Esophagus muscularis mucosa (tissue), 4 donors: ENCODE measurements at regions not wholly inside any gene's neighbourhood (a gene's known extent, or its start where the extent isn't known, plus 50 kb on each side); places are given as distances from the start of the nearest gene placed in this dataset.
A peak's percentile ranks its signal among the peaks of the same experiment; 100 is the strongest.

Experiments
- DNase-seq: peaks from one replicate; pipeline ENCODE4 v3.0.0-alpha.2; 2017; ENCODE audit errors: extremely low spot score
- H3K27ac ChIP-seq, 4 donors: fragments of 200-600 bp; sonication (generic); replicated peaks in 1 of 4; 1 replicate in 3 of 4; 2 replicates in 1 of 4; pipeline ENCODE4 v1.5.1; 2016 to 2019; ENCODE audit warnings: mild to moderate bottlenecking in 1 of 4
- H3K27me3 ChIP-seq, 4 donors: fragments of 200-600 bp; sonication (generic); one replicate each; pipeline versions ENCODE4 v1.5.1 to v1.6.0; 2016 to 2019
- H3K36me3 ChIP-seq, 4 donors: fragments of 200-600 bp; sonication (generic); one replicate each; pipeline ENCODE4 v1.5.1; 2016 to 2019
- H3K4me1 ChIP-seq, 4 donors: fragments of 200-600 bp; sonication (generic); one replicate each; pipeline ENCODE4 v1.5.1; 2016 to 2019
- H3K4me3 ChIP-seq, 4 donors: fragments of 200-600 bp; sonication (generic); 1 replicate in 2 of 4; 2 replicates in 2 of 4; pipeline ENCODE4 v1.5.1; 2016 to 2019; ENCODE audit warnings: mild to moderate bottlenecking in 4 of 4, moderate library complexity in 1 of 4
- H3K9me3 ChIP-seq, 4 donors: fragments of 200-600 bp; sonication (generic); 1 replicate in 3 of 4; 2 replicates in 1 of 4; pipeline ENCODE4 v1.5.1; 2016 to 2019
- CTCF ChIP-seq, 3 experiments: fragments of 200-600 bp in 2 of 3; fragments of 450-650 bp in 1 of 3; sonication (generic) in 2 of 3; IDR thresholded peaks; one replicate each; pipeline ENCODE4 v1.5.1; 2017 to 2019; ENCODE audit warnings: antibody characterized with exemption in 3 of 3, mild to moderate bottlenecking in 2 of 3, moderate library complexity in 1 of 3
- EP300 ChIP-seq: sonication (generic); formaldehyde crosslinking; IDR thresholded peaks from one replicate; pipeline ENCODE4 v1.6.1; 2017; ENCODE audit warnings: antibody characterized with exemption
- POLR2A ChIP-seq: fragments of 450-650 bp; IDR thresholded peaks from one replicate; pipeline ENCODE4 v1.6.1; 2017; ENCODE audit warnings: antibody characterized with exemption, moderate library complexity, mild to moderate bottlenecking, low read depth
- POLR2AphosphoS5 ChIP-seq, 2 donors: sonication (generic); formaldehyde crosslinking; IDR thresholded peaks; one replicate each; pipeline ENCODE4 v1.6.1; 2017; ENCODE audit warnings: antibody characterized with exemption in 2 of 2
- WGBS: methylation state at CpG from one replicate; pipeline ENCODE4 v1.1.5; 2018; 5-methylcytosine and 5-hydroxymethylcytosine counted together
- intact Hi-C: fragments of 100-400 bp; cut with DNase I; formaldehyde crosslinking; loops from one replicate; pipeline ENCODE4 v1.15.1; 2023

DNA sequence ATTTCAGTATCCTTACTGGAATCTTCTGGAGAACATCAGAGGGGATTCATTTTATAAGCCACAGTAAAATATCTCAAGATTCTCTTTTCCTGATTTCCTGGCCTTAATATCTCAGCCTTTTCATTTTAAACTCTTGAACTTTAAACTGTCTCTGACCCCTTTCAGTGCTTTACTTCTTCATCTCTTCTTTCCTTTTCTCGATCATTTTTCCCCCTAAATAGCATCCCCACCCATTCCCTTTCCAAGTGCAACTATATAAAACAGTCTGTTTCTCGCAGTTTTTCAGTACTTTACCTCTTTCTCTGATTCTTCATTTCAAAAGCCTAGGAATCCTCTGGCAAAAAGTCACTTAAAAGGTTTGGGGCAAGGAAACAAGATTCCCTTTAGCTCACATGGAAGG lies 80.5 kb downstream of the PALM2AKAP2 start:
- Histone ChIP-seq H3K27ac (no peak overlapping the region), H3K4me3 (no peak overlapping the region), H3K4me1 (peaks cover 8 to 23% (median 13%) of the 10 kb centered on the region in 4 donors), H3K9me3 (no peaks in the 10 kb centered on the region), H3K27me3 (peaks cover 0 to 3% (median 0%) of the 10 kb centered on the region in 4 donors), H3K36me3 (no peaks in the 10 kb centered on the region)
- no peak for DNase-seq
- intact Hi-C loops, result no loop called here
- no peak for TF ChIP-seq EP300
- no peak for TF ChIP-seq CTCF (IDR thresholded peaks at IDR 0.05)
- TF ChIP-seq POLR2A, result no peak
- TF ChIP-seq POLR2AphosphoS5 (IDR thresholded peaks at IDR 0.05), result no peak
- WGBS, result 64% methylated on average over 2 of the region's 2 CpGs

DNA sequence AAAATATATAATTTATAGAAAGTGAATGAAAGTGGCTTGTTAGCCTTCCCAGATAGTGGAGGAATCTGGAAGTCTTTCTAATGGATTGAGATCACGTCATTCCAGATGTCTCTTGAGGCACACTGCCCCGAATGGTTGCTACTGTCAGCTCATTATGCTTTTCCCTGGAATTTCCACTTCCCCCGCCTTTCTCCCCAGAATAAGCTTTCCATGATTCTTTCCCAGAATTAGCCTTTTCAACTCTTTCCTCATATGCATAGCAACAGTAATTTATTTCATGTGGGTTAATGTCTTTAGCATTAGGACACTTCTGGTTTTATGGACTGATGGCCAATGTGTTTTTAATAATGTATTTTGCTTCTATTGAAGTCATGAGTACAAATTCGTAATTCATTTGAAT lies 81.5 kb downstream of the PALM2AKAP2 start:
- 47% methylated on average over 4 of the region's 4 CpGs for WGBS
- peaks cover 8 to 18% (median 13%) of the 10 kb centered on the region in 4 donors for H3K4me1 ChIP-seq
- no peaks in the 10 kb centered on the region for H3K36me3 ChIP-seq

DNA sequence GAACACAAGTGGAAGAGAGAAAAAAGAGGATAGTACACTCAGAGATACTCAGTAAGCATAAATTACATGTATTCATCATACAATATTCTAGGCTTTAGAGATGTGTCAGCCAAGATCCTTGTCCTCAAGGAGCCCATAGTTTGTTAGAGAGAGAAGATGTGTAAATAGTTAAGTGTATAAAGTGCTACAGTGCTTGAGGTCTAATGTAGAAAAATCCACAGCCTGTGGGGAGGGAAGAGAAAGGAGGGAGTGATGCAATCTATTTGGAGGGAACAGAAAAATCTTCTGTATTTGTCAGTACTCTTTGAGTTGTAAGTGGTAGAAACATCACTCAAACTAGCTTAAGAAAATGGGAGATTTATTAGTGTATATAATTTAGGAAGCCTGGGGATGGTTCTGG lies 81.9 kb downstream of the PALM2AKAP2 start:
- no peak for DNase-seq
- Histone ChIP-seq H3K4me1 (peaks cover 7 to 18% (median 12%) of the 10 kb centered on the region in 4 donors), H3K36me3 (no peaks in the 10 kb centered on the region), H3K4me3 (no peak overlapping the region), H3K27me3 (peaks cover 0 to 3% (median 0%) of the 10 kb centered on the region in 4 donors), H3K9me3 (no peaks in the 10 kb centered on the region), H3K27ac (peak overlapping the region in 2 of 4 donors; percentile 35 to 42)
- intact Hi-C loops, result no loop called here
- TF ChIP-seq EP300 (no peak), POLR2A (no peak), CTCF (IDR thresholded peaks at IDR 0.05) (no peak), POLR2AphosphoS5 (IDR thresholded peaks at IDR 0.05) (no peak)

More for the DNA sequence above, 81.5 kb downstream of the PALM2AKAP2 start:
- TF ChIP-seq POLR2A, result no peak
- TF ChIP-seq EP300, result no peak
- H3K27ac ChIP-seq, result peak overlapping the region in 2 of 4 donors; percentile 35 to 42
- H3K4me3 ChIP-seq, result no peak overlapping the region
- peaks cover 0 to 3% (median 0%) of the 10 kb centered on the region in 4 donors for H3K27me3 ChIP-seq
- H3K9me3 ChIP-seq, result no peaks in the 10 kb centered on the region
- intact Hi-C loops, result no loop called here
- DNase-seq, result no peak

DNA sequence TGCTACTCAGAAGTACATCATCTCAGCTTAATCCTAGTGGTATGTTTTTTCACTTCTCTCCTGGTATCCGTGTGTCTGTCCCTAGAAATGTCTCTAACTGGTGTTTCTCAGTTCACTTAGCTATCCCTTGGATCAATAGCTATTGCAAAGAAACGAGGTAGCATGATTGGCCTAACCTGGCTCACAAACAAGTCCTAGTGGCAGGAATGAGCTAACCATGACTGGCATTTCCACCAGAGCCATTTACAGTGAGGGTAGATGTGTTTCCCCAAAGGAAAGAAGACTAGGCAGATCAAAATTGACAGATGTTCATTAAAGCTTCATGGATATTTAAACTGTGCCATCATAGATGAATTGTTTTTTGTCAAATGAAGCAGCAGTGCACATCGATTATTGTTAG lies 82.5 kb downstream of the PALM2AKAP2 start:
- peaks cover 6 to 22% (median 11%) of the 10 kb centered on the region in 4 donors for H3K4me1 ChIP-seq
- intact Hi-C loops, result no loop called here
- no peak for TF ChIP-seq CTCF (IDR thresholded peaks at IDR 0.05)
- no peak for TF ChIP-seq POLR2A
- WGBS, result 87% methylated on average over 3 of the region's 3 CpGs
- H3K4me3 ChIP-seq, result no peak overlapping the region
- peaks cover 0 to 3% (median 0%) of the 10 kb centered on the region in 4 donors for H3K27me3 ChIP-seq
- H3K9me3 ChIP-seq, result no peaks in the 10 kb centered on the region
- peak overlapping the region in 1 of 4 donors; percentile 42 for H3K27ac ChIP-seq
- no peaks in the 10 kb centered on the region for H3K36me3 ChIP-seq
- no peak for DNase-seq

DNA sequence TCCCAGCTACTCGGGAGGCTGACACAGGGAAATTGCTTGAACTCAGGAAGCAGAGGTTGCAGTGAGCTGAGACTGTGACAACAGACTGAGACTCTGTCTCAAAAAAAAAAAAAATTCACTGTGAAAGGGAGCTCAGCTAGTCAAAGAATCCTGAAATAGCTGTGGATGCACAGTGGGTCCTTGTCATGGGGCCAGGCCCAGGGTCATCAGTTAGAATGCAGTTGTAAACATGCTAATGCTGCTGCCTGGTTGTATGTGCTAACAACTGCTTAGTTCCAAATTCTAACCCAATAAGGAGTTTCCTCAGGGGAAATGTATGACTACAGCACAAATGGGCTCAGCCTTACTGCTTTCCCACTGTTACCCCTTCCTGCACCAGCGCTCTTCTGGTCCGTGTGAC lies 84.0 kb downstream of the PALM2AKAP2 start:
- DNase-seq, result no peak
- Histone ChIP-seq H3K4me3 (no peak overlapping the region), H3K36me3 (no peaks in the 10 kb centered on the region), H3K27me3 (peaks cover 0 to 3% (median 0%) of the 10 kb centered on the region in 4 donors), H3K9me3 (no peaks in the 10 kb centered on the region), H3K4me1 (peaks cover 15 to 37% (median 19%) of the 10 kb centered on the region in 4 donors), H3K27ac (peak overlapping the region in 1 of 4 donors; percentile 15)
- intact Hi-C loops, result no loop called here
- no peak for TF ChIP-seq POLR2A
- peak in 1 of 2 donors; percentile 16 for TF ChIP-seq POLR2AphosphoS5 (IDR thresholded peaks at IDR 0.05)
- no peak for TF ChIP-seq CTCF (IDR thresholded peaks at IDR 0.05)
- no peak for TF ChIP-seq EP300
- WGBS, result 93% methylated on average over 3 of the region's 3 CpGs
